HepG2 (cell line): ENCODE measurements at regions not wholly inside any gene's neighbourhood (a gene's known extent, or its start where the extent isn't known, plus 50 kb on each side); places are given as distances from the start of the nearest gene placed in this dataset.

Source experiments
- NPAS2 ChIP-seq: sonication (generic); formaldehyde crosslinking; IDR thresholded peaks from 2 replicates; pipeline ENCODE4 v1.8.0; 2022; ENCODE audit warnings: mild to moderate bottlenecking, missing genetic modification reagents, borderline replicate concordance
- PCBP1 ChIP-seq: fragments of 200-400 bp; formaldehyde crosslinking; IDR thresholded peaks from 2 replicates; pipeline ENCODE4 v1.6.1; 2017; ENCODE audit warnings: mild to moderate bottlenecking, low read depth, low read length, borderline replicate concordance
- POLR2A ChIP-seq, 2 experiments: IDR thresholded peaks; 2 replicates each; pipeline ENCODE4 v1.6.1; 2011; ENCODE audit warnings: low read depth in 2 of 2, low read length in 2 of 2, mild to moderate bottlenecking in 1 of 2, moderate library complexity in 1 of 2; ENCODE audit not compliant: insufficient read depth in 1 of 2
- RFX5 ChIP-seq: IDR thresholded peaks from 2 replicates; pipeline ENCODE4 v1.6.1; 2011; ENCODE audit warnings: low read depth, low read length, improper control_type of control experiment
- TCF7L2 ChIP-seq: IDR thresholded peaks from 2 replicates; pipeline ENCODE4 v1.6.1; 2011; ENCODE audit warnings: mild to moderate bottlenecking, low read depth, low read length, moderate library complexity
- ZNF207 ChIP-seq: fragments of 450-650 bp; IDR thresholded peaks from 2 replicates; pipeline ENCODE4 v1.6.1; 2016; ENCODE audit warnings: antibody characterized with exemption, borderline replicate concordance
- TF ChIP-seq, protein P1 (sequence below): sonication (generic); formaldehyde crosslinking; IDR thresholded peaks from 2 replicates; pipeline ENCODE4 v1.4.0; 2020; ENCODE audit warnings: missing genetic modification reagents
- TF ChIP-seq, protein P2 (sequence below): sonication (generic); formaldehyde crosslinking; IDR thresholded peaks from 2 replicates; pipeline ENCODE4 v1.5.0; 2020; ENCODE audit warnings: mild to moderate bottlenecking, missing genetic modification reagents, moderate library complexity

GRCh38 chr13:29696606-29697005, 101.1 kb upstream of the SLC7A1 start:
- no peak for TF ChIP-seq POLR2A (IDR thresholded peaks at IDR 0.05; ENCODE audit: insufficient read depth in 1 of 2, low read depth in 2 of 2, low read length in 2 of 2)
- TF ChIP-seq PCBP1, result no peak
- no peak for TF ChIP-seq TCF7L2
- TF ChIP-seq, protein P1, sequence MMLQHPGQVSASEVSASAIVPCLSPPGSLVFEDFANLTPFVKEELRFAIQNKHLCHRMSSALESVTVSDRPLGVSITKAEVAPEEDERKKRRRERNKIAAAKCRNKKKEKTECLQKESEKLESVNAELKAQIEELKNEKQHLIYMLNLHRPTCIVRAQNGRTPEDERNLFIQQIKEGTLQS (CRISPR knock-in tag), result no peak
- no peak for TF ChIP-seq NPAS2
- no peak for TF ChIP-seq RFX5
- TF ChIP-seq ZNF207, result no peak
- TF ChIP-seq, protein P2, sequence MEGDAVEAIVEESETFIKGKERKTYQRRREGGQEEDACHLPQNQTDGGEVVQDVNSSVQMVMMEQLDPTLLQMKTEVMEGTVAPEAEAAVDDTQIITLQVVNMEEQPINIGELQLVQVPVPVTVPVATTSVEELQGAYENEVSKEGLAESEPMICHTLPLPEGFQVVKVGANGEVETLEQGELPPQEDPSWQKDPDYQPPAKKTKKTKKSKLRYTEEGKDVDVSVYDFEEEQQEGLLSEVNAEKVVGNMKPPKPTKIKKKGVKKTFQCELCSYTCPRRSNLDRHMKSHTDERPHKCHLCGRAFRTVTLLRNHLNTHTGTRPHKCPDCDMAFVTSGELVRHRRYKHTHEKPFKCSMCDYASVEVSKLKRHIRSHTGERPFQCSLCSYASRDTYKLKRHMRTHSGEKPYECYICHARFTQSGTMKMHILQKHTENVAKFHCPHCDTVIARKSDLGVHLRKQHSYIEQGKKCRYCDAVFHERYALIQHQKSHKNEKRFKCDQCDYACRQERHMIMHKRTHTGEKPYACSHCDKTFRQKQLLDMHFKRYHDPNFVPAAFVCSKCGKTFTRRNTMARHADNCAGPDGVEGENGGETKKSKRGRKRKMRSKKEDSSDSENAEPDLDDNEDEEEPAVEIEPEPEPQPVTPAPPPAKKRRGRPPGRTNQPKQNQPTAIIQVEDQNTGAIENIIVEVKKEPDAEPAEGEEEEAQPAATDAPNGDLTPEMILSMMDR (CRISPR knock-in tag), result no peak
